ENCODE measurements at regions not wholly inside any gene's neighbourhood (a gene's known extent, or its start where the extent isn't known, plus 50 kb on each side); places are given as distances from the start of the nearest gene placed in this dataset.

DNA sequence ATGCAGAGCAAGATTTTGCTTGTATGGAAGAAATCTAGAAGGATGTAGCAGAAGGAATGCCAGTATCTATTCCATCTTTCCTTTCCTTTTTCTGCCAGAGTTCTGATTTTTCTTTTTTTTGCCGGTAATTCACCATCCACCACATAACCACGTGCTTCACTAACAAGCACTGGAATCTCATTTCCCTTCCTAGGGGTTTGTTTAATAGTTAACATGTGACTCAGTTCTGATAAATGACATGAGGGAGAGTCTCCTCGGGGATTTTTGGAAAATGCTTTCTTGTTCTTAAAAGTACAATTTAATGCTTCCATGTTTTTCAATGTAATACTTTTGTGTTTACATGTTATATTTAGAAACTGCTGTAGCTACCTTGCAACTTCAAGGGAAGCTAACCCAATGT, 590.2 kb downstream of the SH2D4B start:
- DNase-seq (ENCODE audit: low read depth) = no peak
- TF ChIP-seq, protein P1, sequence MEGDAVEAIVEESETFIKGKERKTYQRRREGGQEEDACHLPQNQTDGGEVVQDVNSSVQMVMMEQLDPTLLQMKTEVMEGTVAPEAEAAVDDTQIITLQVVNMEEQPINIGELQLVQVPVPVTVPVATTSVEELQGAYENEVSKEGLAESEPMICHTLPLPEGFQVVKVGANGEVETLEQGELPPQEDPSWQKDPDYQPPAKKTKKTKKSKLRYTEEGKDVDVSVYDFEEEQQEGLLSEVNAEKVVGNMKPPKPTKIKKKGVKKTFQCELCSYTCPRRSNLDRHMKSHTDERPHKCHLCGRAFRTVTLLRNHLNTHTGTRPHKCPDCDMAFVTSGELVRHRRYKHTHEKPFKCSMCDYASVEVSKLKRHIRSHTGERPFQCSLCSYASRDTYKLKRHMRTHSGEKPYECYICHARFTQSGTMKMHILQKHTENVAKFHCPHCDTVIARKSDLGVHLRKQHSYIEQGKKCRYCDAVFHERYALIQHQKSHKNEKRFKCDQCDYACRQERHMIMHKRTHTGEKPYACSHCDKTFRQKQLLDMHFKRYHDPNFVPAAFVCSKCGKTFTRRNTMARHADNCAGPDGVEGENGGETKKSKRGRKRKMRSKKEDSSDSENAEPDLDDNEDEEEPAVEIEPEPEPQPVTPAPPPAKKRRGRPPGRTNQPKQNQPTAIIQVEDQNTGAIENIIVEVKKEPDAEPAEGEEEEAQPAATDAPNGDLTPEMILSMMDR (IDR thresholded peaks at IDR 0.05; ENCODE audit: insufficient read depth, low read depth, low read length) = no peak
- H3K4me3 ChIP-seq (ENCODE audit: low read depth, low read length) = no peak overlapping the region

DNA sequence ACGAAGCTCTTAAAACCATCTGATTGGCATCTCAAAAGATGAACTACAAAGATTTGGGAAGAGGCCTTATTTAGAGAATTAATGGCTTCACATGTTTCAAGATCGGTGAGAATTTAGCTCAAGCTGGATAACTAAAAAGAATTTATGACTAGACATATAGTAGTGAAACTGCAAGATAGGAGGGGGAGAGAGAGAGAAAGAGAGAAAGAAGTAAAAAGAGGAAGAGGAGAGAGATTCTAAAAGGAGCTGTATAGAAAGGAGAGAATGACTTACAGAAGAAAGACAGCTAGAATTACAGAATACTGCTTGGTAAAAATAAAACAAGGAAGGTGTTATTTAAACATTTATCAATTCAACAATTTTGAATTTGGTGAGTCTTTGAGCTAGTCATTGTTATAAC, 592.3 kb downstream of the SH2D4B start:
- TF ChIP-seq, protein P1 (IDR thresholded peaks at IDR 0.05; ENCODE audit: insufficient read depth, low read depth, low read length) = no peak

DNA sequence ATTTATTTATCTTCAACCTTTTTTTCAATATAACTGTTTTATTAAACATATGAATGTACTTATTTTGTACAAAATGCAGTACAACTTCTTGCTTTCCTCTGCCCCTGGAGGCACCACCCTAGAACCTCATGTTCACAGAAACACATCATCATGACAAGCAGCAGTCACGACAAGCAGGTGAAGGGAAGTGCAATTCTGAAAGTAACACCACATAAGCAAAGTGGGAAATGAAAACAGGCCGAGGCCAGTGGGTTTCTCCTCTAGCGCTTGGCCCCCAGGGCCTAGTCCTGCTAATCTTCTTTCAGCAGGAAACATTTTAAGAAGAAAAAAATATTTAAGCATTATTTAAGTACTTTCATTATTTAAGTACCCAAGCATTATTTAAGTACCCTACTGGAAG, 598.1 kb downstream of the SH2D4B start:
- TF ChIP-seq, protein P1 (IDR thresholded peaks at IDR 0.05; ENCODE audit: insufficient read depth, low read depth, low read length) = no peak
- H3K4me3 ChIP-seq (ENCODE audit: low read depth, low read length) = no peak overlapping the region
- no peak for DNase-seq (ENCODE audit: low read depth)

More for the DNA sequence above, 592.3 kb downstream of the SH2D4B start:
- H3K4me3 ChIP-seq (ENCODE audit: low read depth, low read length) = no peak overlapping the region
- DNase-seq (ENCODE audit: low read depth) = no peak

DNA sequence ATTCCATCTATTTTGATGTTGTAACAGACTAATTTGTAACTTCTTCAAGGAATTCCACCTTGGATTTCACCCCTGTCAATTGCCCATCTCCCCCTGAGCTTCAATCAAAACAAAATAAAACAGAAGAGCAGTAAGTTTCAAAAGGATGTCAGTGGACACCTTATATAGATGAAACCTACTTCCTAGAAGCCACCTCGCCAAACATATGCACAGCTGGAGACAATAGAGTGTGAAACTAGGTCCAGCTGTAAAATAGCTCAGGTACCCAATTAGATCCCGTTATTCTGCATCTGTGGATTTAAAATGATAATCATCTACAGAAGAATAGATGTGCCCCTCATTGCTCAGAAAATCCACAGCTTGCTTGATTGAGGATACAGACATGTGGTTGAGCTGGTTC, 598.6 kb downstream of the SH2D4B start:
- DNase-seq (ENCODE audit: low read depth) = no peak
- TF ChIP-seq, protein P1 (IDR thresholded peaks at IDR 0.05; ENCODE audit: insufficient read depth, low read depth, low read length) = no peak
- no peak overlapping the region for H3K4me3 ChIP-seq (ENCODE audit: low read depth, low read length)

DNA sequence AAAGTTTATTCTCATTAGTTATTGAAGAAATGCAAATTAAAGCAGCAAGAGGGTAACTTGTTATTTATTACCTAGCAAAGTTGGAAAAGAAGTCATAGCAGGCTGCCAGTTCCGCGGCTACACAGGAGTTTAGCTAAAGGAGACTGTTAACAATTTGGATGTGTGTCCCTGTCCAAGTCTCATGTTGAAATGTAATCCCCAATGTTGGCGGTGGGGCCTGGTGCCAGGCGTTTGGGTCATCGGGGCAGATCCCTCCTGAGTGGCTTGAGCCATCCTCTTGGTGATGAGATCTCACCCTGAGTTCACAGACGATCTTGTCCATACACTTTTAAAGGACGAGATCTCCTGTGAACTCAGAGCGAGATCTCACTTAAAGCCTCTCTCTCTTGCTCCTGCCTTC, 608.3 kb downstream of the SH2D4B start:
- no peak for DNase-seq (ENCODE audit: low read depth)

DNA sequence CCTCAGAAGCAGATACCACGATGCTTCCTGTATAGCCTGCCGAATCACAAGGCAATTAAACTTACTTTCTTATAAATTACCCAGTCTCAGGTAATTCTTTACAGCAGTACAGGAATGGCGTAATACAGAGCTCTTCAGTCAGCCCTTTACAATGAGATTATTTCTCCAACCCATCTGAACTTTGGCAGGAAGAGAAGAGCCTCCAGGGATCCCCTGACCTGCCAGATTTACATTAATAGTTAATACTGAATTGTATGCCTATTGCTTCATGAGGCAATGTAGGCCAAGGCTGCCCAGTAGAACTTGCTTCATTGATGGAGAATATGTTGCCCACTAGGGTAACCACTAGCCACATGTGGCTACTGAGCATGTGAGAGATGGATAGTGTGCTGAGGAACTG, 608.7 kb downstream of the SH2D4B start:
- TF ChIP-seq, protein P1 (IDR thresholded peaks at IDR 0.05; ENCODE audit: insufficient read depth, low read depth, low read length) = no peak
- DNase-seq (ENCODE audit: low read depth) = no peak

More for the DNA sequence above, 608.3 kb downstream of the SH2D4B start:
- TF ChIP-seq, protein P1 (IDR thresholded peaks at IDR 0.05; ENCODE audit: insufficient read depth, low read depth, low read length) = no peak
- H3K4me3 ChIP-seq (ENCODE audit: low read depth, low read length) = no peak overlapping the region

DNA sequence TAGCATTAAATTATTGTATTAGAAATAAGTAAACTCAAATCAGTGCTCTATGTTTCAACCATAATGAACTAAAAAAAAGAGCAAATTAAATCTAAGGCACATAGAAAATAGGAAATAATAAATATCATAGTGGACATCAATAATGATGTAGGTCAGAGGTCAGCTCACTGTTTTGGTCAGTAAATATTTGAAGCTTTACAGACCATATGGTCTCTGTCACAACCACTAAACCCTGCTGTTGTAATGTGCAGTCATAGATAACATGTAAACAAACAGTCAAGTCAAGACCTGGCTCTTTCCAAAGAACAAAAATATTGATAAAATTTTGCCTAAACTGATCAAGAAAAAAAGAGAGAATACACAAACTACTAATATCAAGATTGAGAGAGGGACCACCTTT, 615.0 kb downstream of the SH2D4B start:
- no peak for DNase-seq (ENCODE audit: low read depth)
- TF ChIP-seq, protein P1 (IDR thresholded peaks at IDR 0.05; ENCODE audit: insufficient read depth, low read depth, low read length) = no peak
- H3K4me3 ChIP-seq (ENCODE audit: low read depth, low read length) = no peak overlapping the region

More for the DNA sequence above, 608.7 kb downstream of the SH2D4B start:
- H3K4me3 ChIP-seq (ENCODE audit: low read depth, low read length) = no peak overlapping the region

All from fibroblast of villous mesenchyme (primary cell).